SW480 (cell line): ENCODE measurements at regions not wholly inside any gene's neighbourhood (a gene's known extent, or its start where the extent isn't known, plus 50 kb on each side); places are given as distances from the start of the nearest gene placed in this dataset.
"Not testable (repeated sequence)": the region's sequence is repeated elsewhere in the genome, so short reads cannot be mapped to it uniquely, and the experiment has no call there.

ENCODE experiments used
- DNase-seq: peaks from one replicate; pipeline ENCODE4 v3.0.0-alpha.2; 2016; ENCODE audit warnings: low spot score

DNA sequence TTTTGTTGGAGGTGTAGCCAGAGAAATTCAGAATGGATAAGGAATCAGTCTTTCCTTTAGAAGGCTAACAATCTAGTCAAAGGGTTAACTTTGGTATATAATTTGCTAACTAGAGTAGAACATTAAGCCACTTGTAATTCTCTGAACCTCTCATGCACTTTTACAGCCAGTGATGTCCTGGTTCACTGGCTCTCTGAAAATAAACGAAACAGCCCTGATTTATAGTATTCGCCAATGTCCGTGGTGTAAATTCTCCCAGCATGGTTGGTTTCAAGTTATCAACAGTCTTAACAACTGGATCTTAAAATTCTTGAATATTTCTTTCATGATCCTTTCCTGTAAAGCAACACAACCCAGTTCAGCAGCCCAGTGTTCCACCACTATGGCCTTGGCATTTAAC, 500.4 kb upstream of the CDIN1 start:
- DNase-seq: no peak

- no peak for DNase-seq
Observed at GRCh38 chr15:36080759-36081158, 498.7 kb upstream of the CDIN1 start.

GRCh38 chr15:36090286-36090946, 489.0 kb upstream of the CDIN1 start:
- no peak for DNase-seq

GRCh38 chr15:36106640-36107335, 472.6 kb upstream of the CDIN1 start:
- DNase-seq: no peak

DNA sequence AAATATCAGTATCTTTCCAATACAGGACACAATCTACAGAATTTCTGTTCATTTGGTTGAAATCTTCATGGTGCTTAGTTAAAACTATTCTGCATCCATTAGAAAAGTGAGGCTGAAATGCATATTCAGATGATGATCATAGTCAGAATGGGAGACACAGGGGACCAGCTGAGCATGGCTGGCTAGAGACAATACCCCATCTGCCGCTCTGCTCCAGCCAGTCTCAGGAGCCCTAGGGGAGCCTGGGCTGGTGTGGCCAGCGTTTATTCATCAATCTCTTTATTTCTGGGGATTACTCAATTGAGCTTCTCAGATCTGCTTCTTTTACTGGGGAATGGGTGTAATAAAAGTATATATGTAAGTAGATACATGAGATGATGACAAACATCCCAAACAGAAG, 470.9 kb upstream of the CDIN1 start:
- no peak for DNase-seq

DNA sequence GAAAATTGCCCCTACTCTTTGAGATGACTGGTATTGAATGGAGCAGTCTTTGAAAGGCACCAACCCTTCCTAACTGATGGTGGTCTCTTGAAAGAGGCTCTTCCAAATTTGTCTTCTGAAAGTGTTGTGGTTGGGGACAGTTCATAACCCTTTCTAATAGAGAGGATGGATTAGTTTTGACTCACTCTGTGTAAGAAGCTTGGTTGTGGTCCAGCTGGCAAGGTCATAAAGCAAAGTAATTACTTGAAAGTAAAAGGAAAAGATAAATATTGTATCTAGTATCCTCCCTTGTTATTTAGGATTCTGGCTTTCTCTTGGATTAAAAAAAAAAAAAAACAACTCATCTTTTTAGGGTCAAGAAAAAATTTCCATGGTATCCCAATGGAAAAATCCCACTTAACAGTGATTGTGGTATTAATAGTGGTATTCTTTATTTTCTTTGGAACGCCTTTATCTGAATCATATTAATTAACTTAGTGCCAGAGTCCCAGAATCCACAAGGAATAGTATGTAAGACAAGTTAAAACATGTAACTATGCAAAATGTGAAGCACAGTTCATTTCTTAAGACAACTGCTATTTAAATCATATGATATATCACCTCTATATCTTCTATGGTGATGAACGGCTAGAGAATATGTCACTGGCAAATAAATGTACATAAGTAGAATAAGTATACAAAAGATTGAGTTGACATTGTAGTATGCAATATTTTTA, 469.3 kb upstream of the CDIN1 start:
- no peak for DNase-seq

GRCh38 chr15:36110659-36110993, 468.8 kb upstream of the CDIN1 start:
- DNase-seq: no peak

- DNase-seq: no peak
Observed at GRCh38 chr15:36117296-36117787, 462.1 kb upstream of the CDIN1 start.

GRCh38 chr15:36126194-36126593, 453.2 kb upstream of the CDIN1 start:
- no peak for DNase-seq

DNA sequence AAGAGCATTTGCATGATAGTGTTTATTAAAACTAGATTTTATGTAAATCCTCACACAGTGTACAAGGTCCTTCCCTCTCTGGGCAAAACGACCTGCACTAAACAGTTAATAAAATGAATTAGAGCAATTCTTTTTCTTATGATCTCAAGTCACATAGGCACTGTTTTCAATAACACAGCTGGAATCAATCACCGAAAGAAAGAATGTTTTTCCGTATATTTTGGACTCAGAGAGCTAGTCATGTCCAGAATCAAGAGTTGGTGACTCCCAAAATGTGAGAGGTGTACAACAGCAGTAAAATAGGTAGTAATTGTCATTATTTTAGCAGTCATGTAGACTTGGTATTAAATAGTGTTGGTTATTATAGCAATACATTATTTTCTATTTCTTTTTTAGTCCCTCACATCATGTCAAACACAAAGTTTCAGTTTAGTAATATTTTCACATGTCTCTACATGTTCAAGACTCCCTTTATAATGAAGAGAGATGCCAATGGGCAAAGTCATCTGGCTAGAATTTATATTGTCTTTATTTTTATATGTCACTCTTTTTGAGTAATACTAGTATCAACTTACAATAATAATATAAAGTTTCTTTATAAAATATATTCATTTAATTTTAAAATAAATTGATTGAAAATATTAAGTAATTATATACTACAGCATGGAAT, 448.6 kb upstream of the CDIN1 start:
- no peak for DNase-seq

DNA sequence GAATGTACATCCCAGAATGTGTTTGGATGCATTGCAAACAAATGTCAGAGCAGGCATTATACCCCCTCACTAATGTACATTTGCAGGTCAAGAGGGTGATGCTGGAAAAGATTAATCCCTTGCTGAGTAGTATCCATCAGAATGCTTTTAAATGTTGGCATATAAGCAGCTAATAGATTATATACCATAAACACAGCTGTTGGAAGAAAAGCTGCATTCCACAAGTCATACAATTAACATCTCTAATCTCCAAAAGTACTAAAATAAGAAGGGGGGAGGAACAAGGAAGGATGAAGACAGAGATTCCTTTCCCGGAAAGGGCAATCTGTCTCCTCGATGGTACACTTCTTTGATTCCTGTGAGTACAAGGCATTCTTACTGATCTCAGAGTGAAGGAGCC, 445.7 kb upstream of the CDIN1 start:
- DNase-seq: no peak

GRCh38 chr15:36136049-36136448, 443.4 kb upstream of the CDIN1 start:
- no peak for DNase-seq

DNA sequence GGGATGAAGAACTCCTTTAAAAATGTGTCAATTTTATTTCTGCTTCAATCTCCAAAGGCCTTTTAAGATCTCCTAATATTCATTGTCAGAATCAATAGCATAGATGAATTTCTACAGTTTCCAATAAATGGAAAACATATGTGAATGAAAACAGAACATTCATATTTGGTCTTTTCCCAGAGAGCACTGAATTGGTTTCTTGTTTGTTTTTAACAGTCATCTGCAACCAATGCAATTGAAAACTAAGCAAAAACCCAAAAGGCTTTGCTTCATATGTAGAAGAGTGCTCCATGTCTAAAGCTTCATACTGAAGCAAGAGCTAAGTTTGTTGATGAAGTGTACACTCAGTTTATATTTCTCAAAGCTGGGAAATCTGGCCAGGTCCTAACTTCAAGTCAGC, 426.5 kb upstream of the CDIN1 start:
- DNase-seq: no peak

DNA sequence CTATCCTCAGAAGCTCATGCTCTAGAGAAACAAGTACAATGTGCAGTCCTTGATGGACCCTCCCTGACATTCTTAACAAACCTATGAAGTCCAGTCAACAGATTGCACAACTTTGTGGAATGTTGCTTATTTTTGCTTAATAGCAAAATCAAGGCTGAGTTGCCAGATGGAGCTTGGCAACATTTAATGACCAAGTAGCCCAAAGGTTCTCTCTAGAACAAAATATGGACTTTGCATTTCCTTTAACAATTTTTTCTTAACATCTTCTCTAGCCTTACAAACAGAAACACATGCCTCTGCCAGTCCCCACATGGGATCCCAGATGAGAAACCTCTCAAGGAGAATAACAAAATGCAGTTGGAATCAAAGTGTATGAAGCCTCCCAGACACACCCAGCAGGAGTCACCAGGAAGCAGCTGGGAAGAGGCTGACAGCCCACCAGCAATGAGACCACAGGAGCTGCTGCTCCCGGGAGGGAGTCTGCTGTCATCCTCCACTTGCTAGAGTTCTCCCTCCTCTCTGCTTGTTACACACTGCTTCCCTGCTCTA, 422.5 kb upstream of the CDIN1 start:
- no peak for DNase-seq

- DNase-seq: no peak
Observed at GRCh38 chr15:36160351-36160750, 419.1 kb upstream of the CDIN1 start.

GRCh38 chr15:36161108-36161507, 418.3 kb upstream of the CDIN1 start:
- DNase-seq: no peak

DNA sequence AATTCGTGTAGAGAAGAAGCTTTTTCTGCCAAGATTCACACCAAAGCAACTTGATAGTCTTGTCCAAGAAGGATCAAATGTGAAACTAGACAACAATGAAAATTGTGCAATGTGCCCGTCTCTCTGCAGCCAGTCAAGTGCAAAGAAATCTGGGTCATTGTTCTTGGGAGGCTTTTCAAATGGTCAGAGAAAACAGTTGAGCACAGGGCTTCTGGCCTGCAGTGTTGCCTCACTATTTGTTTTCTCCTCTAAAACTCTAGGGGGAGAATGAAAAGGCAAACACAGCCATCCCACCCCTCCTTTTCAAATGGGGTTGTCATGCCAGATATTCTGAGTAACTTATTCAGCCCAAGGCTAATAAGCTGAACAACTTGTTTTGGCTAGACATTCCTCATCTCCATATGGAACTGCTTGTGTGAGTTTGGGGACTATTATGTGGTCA, 417.6 kb upstream of the CDIN1 start:
- no peak for DNase-seq

- DNase-seq: not testable (repeated sequence)
Observed at GRCh38 chr15:36163983-36164382, 415.4 kb upstream of the CDIN1 start.

- no peak for DNase-seq
Observed at GRCh38 chr15:36172955-36173354, 406.5 kb upstream of the CDIN1 start.

DNA sequence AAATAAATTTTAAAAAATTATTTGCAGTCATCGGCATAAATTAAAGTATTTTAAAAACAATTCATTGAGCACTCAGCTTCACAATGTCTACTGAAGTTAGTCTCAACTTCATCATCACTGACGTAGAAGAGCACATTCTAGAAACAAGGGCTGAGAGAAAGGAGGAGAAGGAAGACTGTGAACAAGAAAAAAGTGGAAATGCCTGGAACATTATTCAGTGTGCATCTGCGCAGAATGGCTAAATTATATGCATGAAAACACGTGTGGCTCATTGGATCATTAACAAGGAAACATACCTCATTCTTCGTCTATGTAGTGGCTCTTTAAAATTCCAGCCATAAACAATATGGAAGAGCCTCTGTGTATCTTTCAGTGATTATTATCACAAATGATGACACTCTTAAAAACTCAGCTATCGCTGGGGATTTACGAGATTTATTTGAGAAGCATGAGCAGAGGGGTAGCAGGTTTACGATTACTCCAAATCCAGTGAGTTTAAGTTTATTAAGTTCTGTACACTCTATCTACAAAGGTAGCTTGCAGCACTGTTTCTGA, 404.2 kb upstream of the CDIN1 start:
- DNase-seq: no peak

GRCh38 chr15:36175741-36176291, 403.6 kb upstream of the CDIN1 start:
- DNase-seq: no peak
